NCI-H2196 (cell line): ENCODE measurements at regions not wholly inside any gene's neighbourhood (a gene's known extent, or its start where the extent isn't known, plus 50 kb on each side); places are given as distances from the start of the nearest gene placed in this dataset.
"Not testable (repeated sequence)": the region's sequence is repeated elsewhere in the genome, so short reads cannot be mapped to it uniquely, and the experiment has no call there.

Experiments used
- DNase-seq: peaks from one replicate; lab custom pipeline; 2025; ENCODE audit not compliant: unreplicated experiment; lab: John Stamatoyannopoulos, UW

DNA sequence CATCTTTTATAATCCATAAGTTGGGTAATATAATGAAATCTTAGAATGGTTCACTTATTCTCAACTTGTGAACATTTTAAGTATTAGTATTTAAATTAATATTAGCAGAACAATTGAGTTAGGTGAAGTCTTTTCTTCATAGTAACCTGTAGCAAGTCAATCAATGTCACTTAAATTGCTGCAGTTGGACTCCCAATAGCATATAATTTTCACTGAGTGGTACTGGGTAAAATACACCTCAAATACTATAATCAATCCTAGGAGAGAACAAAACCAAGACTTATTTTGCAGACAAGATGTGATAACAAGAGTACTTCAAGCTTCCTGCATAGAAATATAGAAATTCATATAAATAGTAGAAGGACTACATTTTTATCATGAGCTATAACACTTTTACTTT is 677.9 kb upstream of the LRRN3 start:
- no peak for DNase-seq

DNA sequence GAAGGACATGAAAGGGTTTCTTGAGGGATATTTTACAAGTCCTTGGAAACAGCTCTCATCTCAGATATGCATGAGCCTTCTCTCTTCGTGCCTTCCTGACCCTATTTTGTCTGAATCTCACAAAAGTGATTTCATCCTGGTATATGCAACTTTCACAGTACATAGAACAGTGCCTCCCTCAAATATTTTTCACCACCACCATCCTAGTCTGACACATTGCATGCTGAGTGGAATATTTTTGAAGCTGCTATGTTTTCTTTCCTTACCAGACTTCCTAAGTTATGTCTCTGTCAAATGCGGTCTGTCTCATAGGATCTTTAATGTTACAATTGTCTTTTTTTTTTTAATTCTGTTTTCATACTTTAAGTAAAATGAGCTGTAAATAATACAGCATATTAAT is 673.3 kb upstream of the LRRN3 start:
- no peak for DNase-seq

GRCh38 chr7:110418659-110419280 is 672.2 kb upstream of the LRRN3 start:
- no peak for DNase-seq

GRCh38 chr7:110420788-110421187 is 670.1 kb upstream of the LRRN3 start:
- no peak for DNase-seq

DNA sequence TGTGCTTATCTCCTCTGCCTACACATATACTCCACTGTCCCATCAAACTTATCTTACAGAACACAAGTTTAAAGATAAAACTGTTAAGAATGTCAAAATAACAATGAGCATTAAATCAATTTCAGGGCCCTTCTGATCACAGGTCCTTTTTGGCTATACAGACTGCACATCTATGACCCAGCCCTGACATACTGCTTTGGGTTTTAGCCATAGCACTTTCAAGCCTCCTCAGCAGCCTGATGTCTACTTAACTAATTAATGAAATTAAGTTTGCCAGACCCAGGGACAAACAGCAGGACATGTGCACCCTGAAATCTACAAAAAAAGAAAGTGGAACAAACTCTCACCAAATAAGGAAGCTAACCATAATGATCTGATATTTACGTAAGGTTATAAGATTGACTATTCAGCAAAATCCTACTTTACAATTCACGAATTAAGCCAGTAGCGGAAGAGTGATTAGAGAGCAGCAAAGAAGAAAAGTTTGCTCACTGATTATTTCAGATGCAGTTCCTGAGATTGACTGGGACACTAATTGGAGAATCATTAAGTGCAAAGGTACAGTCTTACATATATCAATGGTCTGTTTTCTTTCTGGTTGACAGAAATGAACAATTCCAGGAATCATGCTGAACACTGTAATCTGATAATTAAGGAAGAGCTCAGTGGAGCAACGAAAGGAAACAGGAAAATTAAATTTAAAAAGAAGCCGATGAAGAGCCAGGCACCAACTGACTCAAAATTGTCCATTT is 669.3 kb upstream of the LRRN3 start:
- no peak for DNase-seq

GRCh38 chr7:110432061-110432553 is 658.8 kb upstream of the LRRN3 start:
- DNase-seq: no peak

DNA sequence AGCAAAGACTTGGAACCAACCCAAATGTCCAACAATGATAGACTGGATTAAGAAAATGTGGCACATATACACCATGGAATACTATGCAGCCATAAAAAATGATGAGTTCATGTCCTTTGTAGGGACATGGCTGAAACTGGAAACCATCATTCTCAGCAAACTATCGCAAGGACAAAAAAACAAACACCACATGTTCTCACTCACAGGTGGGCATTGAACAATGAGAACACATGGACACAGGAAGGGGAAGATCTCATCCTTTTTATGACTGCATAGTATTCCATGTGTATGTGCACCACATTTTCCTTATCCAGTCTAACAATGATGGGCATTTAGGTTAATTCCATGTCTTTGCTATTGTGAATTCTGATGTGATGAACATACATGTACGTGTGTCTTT is 652.0 kb upstream of the LRRN3 start:
- DNase-seq: not testable (repeated sequence)

DNA sequence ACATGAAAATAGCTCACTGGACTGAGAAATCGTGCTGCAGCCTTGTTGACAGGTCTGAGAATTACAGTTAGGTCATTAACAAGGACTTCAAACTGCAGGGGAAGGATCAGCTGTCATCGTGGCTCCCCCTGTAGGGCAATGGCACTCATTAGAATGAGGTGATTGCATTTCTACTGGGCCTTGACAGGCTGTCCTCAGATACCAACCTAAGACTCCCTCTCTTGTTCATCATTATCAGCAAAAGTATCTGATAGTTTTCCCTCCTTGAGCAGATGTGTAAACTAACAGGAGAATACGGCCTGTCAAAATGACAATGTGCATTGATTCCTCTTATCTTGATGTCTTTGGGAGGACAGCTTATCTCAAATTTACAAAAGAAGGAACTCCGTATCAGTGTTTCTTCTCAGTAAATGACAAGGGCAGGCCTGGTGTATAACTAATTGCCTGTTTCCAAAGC is 648.5 kb upstream of the LRRN3 start:
- DNase-seq: no peak

GRCh38 chr7:110446658-110447057 is 644.3 kb upstream of the LRRN3 start:
- DNase-seq: no peak

DNA sequence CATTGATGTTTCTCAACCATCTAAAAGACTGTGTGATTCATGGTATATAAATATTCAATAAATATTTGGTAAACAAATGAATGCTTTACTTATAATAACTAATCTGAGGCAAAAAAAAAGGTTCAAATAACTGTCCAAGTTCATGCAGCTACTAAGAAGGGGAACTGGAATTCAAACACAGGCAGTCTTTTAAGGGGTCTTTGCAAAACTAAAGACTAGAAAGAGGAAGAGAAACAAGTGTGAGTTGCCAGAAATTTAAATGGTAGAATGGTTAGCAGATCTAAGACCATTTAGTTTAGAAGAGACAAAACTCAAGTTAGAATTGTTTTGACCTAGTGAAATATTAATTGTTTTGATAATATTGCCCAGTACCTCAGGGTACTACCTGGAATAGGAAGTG is 642.0 kb upstream of the LRRN3 start:
- DNase-seq: no peak

DNA sequence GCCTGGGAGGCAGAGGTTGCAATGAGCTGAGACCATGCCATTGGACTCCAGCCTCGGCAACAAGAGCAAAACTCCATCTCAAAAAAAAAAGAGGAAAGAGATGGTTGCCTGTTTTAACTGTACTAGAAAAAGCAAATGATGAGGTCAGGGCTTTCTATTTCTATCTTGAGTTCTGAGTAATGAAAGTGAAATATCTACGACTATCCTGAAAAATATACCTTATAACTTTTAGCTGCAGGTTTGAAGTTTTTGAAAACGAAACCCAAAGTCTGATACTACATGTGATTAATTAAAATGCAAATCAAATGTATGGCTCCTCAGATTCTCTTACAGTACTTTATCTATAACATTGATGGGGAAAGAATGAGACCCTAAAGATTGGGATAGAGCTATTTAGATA is 636.2 kb upstream of the LRRN3 start:
- DNase-seq: no peak

- no peak for DNase-seq
Measured at GRCh38 chr7:110461621-110462020, 629.3 kb upstream of the LRRN3 start.

- DNase-seq: no peak
Measured at GRCh38 chr7:110470420-110470819, 620.5 kb upstream of the LRRN3 start.

DNA sequence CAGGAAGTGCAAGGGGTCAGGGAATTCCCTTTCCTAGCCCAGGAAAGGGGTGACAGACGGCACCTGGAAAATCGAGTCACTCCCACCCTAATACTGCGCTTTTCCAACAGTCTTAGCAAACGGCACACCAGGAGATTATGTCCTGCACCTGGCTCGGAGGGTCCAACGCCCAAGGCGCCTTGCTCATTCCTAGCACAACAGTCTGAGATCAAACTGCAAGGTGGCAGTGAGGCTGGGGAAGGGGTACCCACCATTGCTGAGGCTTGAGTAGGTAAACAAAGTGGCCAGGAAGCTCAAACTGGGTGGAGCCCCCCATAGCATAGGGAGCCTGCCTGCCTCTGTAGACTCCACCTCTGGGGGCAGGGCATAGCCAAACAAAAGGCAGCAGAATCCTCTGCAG is 618.5 kb upstream of the LRRN3 start:
- not testable (repeated sequence) for DNase-seq

- DNase-seq: no peak
Measured at GRCh38 chr7:110480964-110481363, 610.0 kb upstream of the LRRN3 start.

DNA sequence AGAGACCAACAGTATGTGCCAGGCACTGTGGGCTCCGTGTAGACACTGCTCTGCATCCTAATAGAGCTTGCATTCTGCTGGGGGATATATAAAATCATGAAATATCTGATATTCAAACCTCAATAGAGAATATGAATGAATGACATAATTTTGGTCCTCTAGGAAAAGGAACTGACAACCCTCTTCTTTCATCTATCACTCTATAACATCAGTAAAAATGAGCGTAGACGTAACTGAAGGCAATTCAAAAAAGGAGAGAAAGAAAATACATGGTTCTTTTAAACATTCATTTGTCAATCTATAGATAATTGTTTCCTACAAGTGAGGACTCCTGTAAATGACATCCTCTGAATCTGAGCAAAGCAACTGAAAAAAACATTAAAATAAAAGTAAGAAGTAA is 607.4 kb upstream of the LRRN3 start:
- DNase-seq: no peak

DNA sequence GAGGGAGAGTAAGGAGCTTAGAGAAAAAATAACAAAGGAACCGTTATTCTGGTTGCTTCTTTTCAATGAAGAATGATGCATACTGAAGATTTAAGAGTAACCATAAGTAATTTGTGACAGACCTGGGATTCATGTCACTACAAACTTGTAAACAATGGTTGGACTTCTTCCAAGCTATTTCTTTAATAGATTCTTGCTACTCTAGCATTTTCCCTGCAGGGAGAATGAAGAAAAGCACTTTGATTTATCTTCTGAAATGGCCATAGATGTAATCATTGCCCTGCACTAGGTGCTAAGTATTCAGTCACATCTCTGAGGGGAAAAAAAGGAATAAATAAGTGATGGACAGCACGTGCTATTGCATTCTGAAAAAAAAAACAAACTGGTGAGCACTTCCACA is 606.6 kb upstream of the LRRN3 start:
- no peak for DNase-seq

DNA sequence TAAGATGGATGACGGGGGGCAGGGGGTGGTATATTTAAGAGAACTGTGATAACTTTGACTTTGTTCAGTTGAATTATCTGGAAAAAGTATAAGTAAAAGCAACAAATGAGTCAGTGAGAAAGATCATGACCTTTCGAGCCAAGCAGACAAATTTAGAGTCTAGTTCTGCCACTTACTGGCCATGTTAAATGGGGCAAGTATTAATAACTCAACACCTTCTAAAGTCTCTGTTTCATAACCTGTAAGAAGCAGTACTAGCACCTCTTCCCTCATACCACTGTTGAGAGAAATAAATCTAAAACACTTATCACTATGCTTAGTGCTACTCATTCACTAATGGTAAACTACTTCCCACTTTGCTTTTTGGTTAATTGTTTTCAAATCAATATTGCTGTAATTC is 604.4 kb upstream of the LRRN3 start:
- DNase-seq: no peak

DNA sequence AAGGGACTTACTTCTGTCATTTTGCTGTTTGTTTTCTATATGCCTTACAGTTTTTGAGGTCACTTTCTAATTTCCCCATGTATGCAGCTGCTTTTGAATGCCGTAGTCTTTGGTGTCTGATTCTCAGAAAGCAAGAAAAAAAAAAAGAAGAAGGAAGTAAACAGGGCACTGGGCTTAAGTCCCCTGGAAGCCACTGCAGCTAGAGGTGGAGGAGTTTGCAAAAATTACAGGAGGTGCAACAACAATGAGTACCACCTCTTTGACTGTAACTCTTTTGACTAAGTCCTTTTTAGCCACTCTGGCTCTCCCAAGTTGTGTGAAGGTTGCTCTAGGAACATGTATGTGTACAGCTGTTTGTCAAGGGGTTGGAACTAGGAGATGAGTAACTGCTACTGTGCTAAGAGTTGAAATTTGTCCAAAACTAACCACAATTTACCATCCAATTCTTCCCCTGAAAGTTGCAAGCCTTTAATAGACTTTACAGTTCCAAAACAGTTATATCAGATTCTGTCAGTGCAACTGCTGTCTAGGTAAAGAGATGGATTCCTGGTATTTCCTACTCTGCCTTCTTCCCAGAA is 588.0 kb upstream of the LRRN3 start:
- DNase-seq: no peak

- DNase-seq: no peak
Measured at GRCh38 chr7:110507369-110507768, 583.6 kb upstream of the LRRN3 start.

DNA sequence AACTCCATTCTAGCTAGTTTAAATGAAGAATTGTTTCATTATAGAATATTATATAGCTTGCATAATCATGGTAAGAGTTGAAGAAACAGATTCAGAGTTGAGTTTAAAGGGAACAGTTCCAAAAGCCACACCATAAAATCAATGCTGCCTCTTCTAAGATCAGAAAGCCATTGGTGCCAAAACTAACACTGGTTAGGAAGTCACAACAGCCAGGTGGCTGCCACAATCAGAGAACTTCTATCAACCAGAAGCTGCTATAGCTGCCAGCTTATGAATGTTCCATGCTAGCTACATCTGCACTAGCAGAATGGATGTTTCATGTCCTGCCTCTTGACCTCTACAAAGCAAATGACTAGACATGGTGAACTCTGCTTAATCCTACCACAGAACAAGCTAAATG is 583.1 kb upstream of the LRRN3 start:
- no peak for DNase-seq

GRCh38 chr7:110514975-110515551 is 575.9 kb upstream of the LRRN3 start:
- DNase-seq: not testable (repeated sequence)
